ENCODE measurements at regions not wholly inside any gene's neighbourhood (a gene's known extent, or its start where the extent isn't known, plus 50 kb on each side); places are given as distances from the start of the nearest gene placed in this dataset.

DNA sequence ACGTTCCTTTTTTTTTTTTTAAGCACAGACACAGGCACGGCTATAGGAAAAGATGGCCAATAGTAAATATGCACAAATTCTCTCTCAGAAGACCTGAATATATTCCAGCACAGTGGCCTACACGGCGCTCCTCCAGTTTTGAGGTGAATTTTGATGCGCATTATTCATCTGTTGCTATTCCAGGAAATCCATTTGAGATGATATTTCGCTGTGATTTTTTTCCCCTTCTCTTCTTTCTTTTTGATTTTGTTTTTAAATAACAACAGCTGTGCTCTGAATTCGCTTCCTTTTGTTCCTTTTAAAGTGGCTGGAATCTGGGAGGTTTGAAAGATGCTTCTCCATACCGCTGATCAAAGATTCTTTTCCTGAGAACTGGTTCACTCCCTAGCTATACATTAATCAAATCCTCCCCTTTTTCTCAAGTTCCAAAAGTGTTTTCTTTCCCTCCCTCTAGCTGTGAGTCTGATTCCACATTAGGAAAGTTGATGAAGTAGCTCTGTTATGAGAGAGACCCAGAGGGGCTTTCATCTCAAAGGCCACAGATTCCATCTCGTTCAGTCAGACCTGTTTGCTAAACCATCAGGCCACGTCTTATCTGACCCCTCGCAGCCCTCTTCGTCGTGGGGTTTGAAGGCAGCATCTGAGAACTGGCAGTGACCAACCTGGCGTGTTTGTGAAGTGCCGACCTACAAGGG lies 602.7 kb upstream of the NRP1 start:
- no peak overlapping the region for H3K23ac ChIP-seq (ENCODE audit: low read length)
- WGBS (ENCODE audit: extremely low coverage, insufficient coverage, insufficient read length) = no CpG with 5 or more reads among the region's 15 CpGs
- DNase-seq = no peak
- no peaks in the 10 kb centered on the region for H3K36me3 ChIP-seq (ENCODE audit: control insufficient read depth in 1 of 2, insufficient read depth in 2 of 2, low read length in 2 of 2)
- H3K14ac ChIP-seq (ENCODE audit: low read length) = no peak overlapping the region
- H2AK5ac ChIP-seq (ENCODE audit: low read length) = no peak overlapping the region
- no peaks in the 10 kb centered on the region for H3K27me3 ChIP-seq (ENCODE audit: insufficient read depth, low read length)
- H3K9ac ChIP-seq (ENCODE audit: low read length) = no peak overlapping the region
- H2BK120ac ChIP-seq (ENCODE audit: insufficient read depth, low read length, poor library complexity) = no peak overlapping the region
- H4K8ac ChIP-seq (ENCODE audit: low read depth, low read length) = no peak overlapping the region
- no peak overlapping the region for H2BK5ac ChIP-seq (ENCODE audit: low read depth, low read length, poor library complexity)
- no peak overlapping the region for H4K12ac ChIP-seq (ENCODE audit: low read depth, low read length)
- H3K27ac ChIP-seq (ENCODE audit: low read depth, low read length) = no peak overlapping the region
- no peak overlapping the region for H3K18ac ChIP-seq (ENCODE audit: low read length)
- no peaks in the 10 kb centered on the region for H3K79me2 ChIP-seq (ENCODE audit: control insufficient read depth, insufficient read depth, low read length, poor library complexity)
- no peak overlapping the region for H4K91ac ChIP-seq (ENCODE audit: low read depth, low read length)
- H3K79me1 ChIP-seq (ENCODE audit: low read length) = no peaks in the 10 kb centered on the region
- H3K4me1 ChIP-seq (ENCODE audit: control insufficient read depth in 1 of 2, insufficient read depth in 2 of 2, low read length in 2 of 2) = peaks cover 0 to 2% of the 10 kb centered on the region in 2 experiments
- H2AFZ ChIP-seq (ENCODE audit: insufficient read depth, low read length, poor library complexity) = no peak overlapping the region
- H3K4me3 ChIP-seq (ENCODE audit: low read depth, low read length) = no peak overlapping the region
- no peak overlapping the region for H3K4me2 ChIP-seq (ENCODE audit: low read length)
- H3K4ac ChIP-seq (ENCODE audit: low read depth, low read length) = no peak overlapping the region
- no peaks in the 10 kb centered on the region for H3K9me3 ChIP-seq (ENCODE audit: insufficient read depth, low read depth, low read length)
- no peak overlapping the region for H2BK12ac ChIP-seq (ENCODE audit: low read length)

DNA sequence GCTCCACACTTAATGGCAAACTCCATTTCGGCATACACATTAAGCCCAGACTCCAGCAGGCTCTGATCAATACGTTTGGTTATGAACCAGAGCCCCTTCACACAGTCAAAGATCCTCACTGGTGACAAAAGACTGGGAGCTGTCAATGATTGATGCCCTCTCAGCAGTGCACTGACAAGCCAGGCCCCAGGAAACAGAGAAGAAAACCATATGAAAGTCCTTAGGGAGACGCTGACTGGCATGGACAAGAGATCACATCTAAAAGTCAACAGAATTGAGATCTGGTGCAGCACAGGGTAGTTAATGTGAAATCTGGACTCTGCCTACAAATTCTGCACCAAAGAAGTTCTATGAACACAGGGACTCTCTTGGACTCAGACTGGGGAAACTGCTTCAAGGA lies 600.9 kb upstream of the NRP1 start:
- Histone ChIP-seq H4K12ac (ENCODE audit: low read depth, low read length) (no peak overlapping the region), H3K79me2 (ENCODE audit: control insufficient read depth, insufficient read depth, low read length, poor library complexity) (no peaks in the 10 kb centered on the region), H2AFZ (ENCODE audit: insufficient read depth, low read length, poor library complexity) (no peak overlapping the region), H3K9me3 (ENCODE audit: insufficient read depth, low read depth, low read length) (no peaks in the 10 kb centered on the region), H2BK5ac (ENCODE audit: low read depth, low read length, poor library complexity) (no peak overlapping the region), H3K9ac (ENCODE audit: low read length) (no peak overlapping the region), H4K8ac (ENCODE audit: low read depth, low read length) (no peak overlapping the region), H3K4me2 (ENCODE audit: low read length) (no peak overlapping the region), H4K91ac (ENCODE audit: low read depth, low read length) (no peak overlapping the region), H3K36me3 (ENCODE audit: control insufficient read depth in 1 of 2, insufficient read depth in 2 of 2, low read length in 2 of 2) (no peaks in the 10 kb centered on the region), H3K18ac (ENCODE audit: low read length) (no peak overlapping the region), H3K79me1 (ENCODE audit: low read length) (no peaks in the 10 kb centered on the region), H3K27me3 (ENCODE audit: insufficient read depth, low read length) (no peaks in the 10 kb centered on the region), H2BK12ac (ENCODE audit: low read length) (no peak overlapping the region), H2AK5ac (ENCODE audit: low read length) (no peak overlapping the region), H3K4ac (ENCODE audit: low read depth, low read length) (no peak overlapping the region), H3K23ac (ENCODE audit: low read length) (no peak overlapping the region), H3K27ac (ENCODE audit: low read depth, low read length) (no peak overlapping the region), H2BK120ac (ENCODE audit: insufficient read depth, low read length, poor library complexity) (no peak overlapping the region), H3K4me1 (ENCODE audit: control insufficient read depth in 1 of 2, insufficient read depth in 2 of 2, low read length in 2 of 2) (peaks cover 0 to 2% of the 10 kb centered on the region in 2 experiments), H3K14ac (ENCODE audit: low read length) (no peak overlapping the region), H3K4me3 (ENCODE audit: low read depth, low read length) (no peak overlapping the region)
- WGBS (ENCODE audit: extremely low coverage, insufficient coverage, insufficient read length) = no CpG with 5 or more reads among the region's 3 CpGs
- no peak for DNase-seq

DNA sequence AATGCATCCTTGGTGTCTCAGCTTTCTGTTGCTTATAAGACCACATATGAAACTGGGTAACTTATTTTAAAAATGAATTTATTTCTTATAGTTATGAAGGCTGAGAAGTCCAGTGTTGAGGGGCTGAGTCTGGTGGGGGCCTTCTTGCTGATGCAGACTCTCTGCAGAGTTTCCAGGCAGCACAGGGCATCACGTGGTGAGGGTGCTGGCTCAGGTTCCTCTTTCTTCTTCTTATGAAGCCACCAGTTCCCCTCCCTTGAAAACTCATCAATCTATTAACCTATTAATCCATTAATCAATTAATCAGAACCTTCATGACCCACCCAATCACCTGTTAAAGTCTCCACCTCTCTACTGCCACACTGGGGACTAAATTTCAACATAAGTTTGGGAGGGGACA lies 595.6 kb upstream of the NRP1 start:
- Histone ChIP-seq H3K23ac (ENCODE audit: low read length) (no peak overlapping the region), H4K91ac (ENCODE audit: low read depth, low read length) (no peak overlapping the region), H4K12ac (ENCODE audit: low read depth, low read length) (no peak overlapping the region), H2AK5ac (ENCODE audit: low read length) (no peak overlapping the region), H3K27ac (ENCODE audit: low read depth, low read length) (no peak overlapping the region), H3K4me2 (ENCODE audit: low read length) (no peak overlapping the region), H4K8ac (ENCODE audit: low read depth, low read length) (no peak overlapping the region), H3K27me3 (ENCODE audit: insufficient read depth, low read length) (no peaks in the 10 kb centered on the region), H3K18ac (ENCODE audit: low read length) (no peak overlapping the region), H3K36me3 (ENCODE audit: control insufficient read depth in 1 of 2, insufficient read depth in 2 of 2, low read length in 2 of 2) (no peaks in the 10 kb centered on the region), H3K4me1 (ENCODE audit: control insufficient read depth in 1 of 2, insufficient read depth in 2 of 2, low read length in 2 of 2) (peaks cover 0 to 2% of the 10 kb centered on the region in 2 experiments), H3K4me3 (ENCODE audit: low read depth, low read length) (no peak overlapping the region), H3K4ac (ENCODE audit: low read depth, low read length) (no peak overlapping the region), H3K14ac (ENCODE audit: low read length) (no peak overlapping the region), H2BK120ac (ENCODE audit: insufficient read depth, low read length, poor library complexity) (no peak overlapping the region), H2BK12ac (ENCODE audit: low read length) (no peak overlapping the region), H3K9me3 (ENCODE audit: insufficient read depth, low read depth, low read length) (no peaks in the 10 kb centered on the region), H3K79me2 (ENCODE audit: control insufficient read depth, insufficient read depth, low read length, poor library complexity) (no peaks in the 10 kb centered on the region), H3K79me1 (ENCODE audit: low read length) (no peaks in the 10 kb centered on the region), H2BK5ac (ENCODE audit: low read depth, low read length, poor library complexity) (no peak overlapping the region), H2AFZ (ENCODE audit: insufficient read depth, low read length, poor library complexity) (no peak overlapping the region), H3K9ac (ENCODE audit: low read length) (no peak overlapping the region)
- no CpG with 5 or more reads among the region's 1 CpG for WGBS (ENCODE audit: extremely low coverage, insufficient coverage, insufficient read length)
- no peak for DNase-seq

DNA sequence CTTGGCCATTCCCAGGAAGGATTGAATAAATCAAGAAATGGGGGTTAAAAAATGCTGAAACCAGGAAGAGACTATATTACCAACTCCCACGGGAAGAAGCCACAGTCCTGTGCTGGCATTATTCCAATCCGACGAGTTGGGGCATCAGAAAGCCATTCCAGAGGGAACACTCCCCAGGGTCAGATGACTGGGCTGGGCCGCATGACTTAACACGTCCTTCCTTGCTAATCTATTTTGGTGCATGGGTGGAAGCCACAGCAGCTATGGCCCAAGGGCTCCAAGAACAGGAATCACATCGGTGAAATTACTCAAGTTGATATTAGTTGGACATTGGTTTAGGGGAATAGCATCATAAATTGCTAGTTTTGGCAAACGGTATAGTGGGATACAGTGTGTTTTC lies 592.9 kb upstream of the NRP1 start:
- Histone ChIP-seq H3K4me3 (ENCODE audit: low read depth, low read length) (no peak overlapping the region), H3K23ac (ENCODE audit: low read length) (no peak overlapping the region), H4K8ac (ENCODE audit: low read depth, low read length) (no peak overlapping the region), H3K36me3 (ENCODE audit: control insufficient read depth in 1 of 2, insufficient read depth in 2 of 2, low read length in 2 of 2) (no peaks in the 10 kb centered on the region), H3K9ac (ENCODE audit: low read length) (no peak overlapping the region), H4K91ac (ENCODE audit: low read depth, low read length) (no peak overlapping the region), H3K4me2 (ENCODE audit: low read length) (no peak overlapping the region), H3K27me3 (ENCODE audit: insufficient read depth, low read length) (no peaks in the 10 kb centered on the region), H3K14ac (ENCODE audit: low read length) (no peak overlapping the region), H3K4ac (ENCODE audit: low read depth, low read length) (no peak overlapping the region), H2BK5ac (ENCODE audit: low read depth, low read length, poor library complexity) (no peak overlapping the region), H2AK5ac (ENCODE audit: low read length) (no peak overlapping the region), H3K79me1 (ENCODE audit: low read length) (no peaks in the 10 kb centered on the region), H3K9me3 (ENCODE audit: insufficient read depth, low read depth, low read length) (no peaks in the 10 kb centered on the region), H4K12ac (ENCODE audit: low read depth, low read length) (no peak overlapping the region), H3K18ac (ENCODE audit: low read length) (no peak overlapping the region), H2AFZ (ENCODE audit: insufficient read depth, low read length, poor library complexity) (no peak overlapping the region), H3K27ac (ENCODE audit: low read depth, low read length) (no peak overlapping the region), H3K4me1 (ENCODE audit: control insufficient read depth in 1 of 2, insufficient read depth in 2 of 2, low read length in 2 of 2) (peaks cover 0 to 2% of the 10 kb centered on the region in 2 experiments), H2BK120ac (ENCODE audit: insufficient read depth, low read length, poor library complexity) (no peak overlapping the region), H3K79me2 (ENCODE audit: control insufficient read depth, insufficient read depth, low read length, poor library complexity) (no peaks in the 10 kb centered on the region), H2BK12ac (ENCODE audit: low read length) (no peak overlapping the region)
- no peak for DNase-seq
- no CpG with 5 or more reads among the region's 7 CpGs for WGBS (ENCODE audit: extremely low coverage, insufficient coverage, insufficient read length)

Data from trophoblast cell (in vitro differentiated cells and primary cell).